A172 (cell line): ENCODE measurements at regions not wholly inside any gene's neighbourhood (a gene's known extent, or its start where the extent isn't known, plus 50 kb on each side); places are given as distances from the start of the nearest gene placed in this dataset.
"Not testable (repeated sequence)": the region's sequence is repeated elsewhere in the genome, so short reads cannot be mapped to it uniquely, and the experiment has no call there.

Experiments used
- DNase-seq: peaks from one replicate; pipeline ENCODE4 v3.0.0-alpha.2; 2015; ENCODE audit warnings: low spot score

DNA sequence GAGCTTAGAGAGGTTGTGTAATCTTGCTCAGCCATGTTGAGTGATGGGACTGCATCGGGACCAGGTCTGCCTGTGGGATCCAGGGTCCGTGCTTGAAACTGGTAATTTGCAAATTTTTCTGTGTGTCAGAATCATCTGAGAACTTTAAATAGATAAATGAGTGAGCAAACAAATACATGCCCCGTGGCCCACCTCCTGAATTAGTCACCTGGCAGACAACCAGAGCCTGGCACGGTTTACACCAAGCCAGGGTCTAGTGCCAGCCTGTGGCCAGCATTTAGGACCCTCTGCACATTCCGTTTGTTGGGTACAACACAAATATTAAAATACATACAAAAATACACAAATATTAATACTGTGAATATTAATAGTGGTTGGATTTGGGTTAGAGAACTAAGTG, 90.6 kb upstream of the STOX2 start:
- no peak for DNase-seq

- no peak for DNase-seq
Observed at GRCh38 chr4:183816077-183816476, 89.0 kb upstream of the STOX2 start.

GRCh38 chr4:183816882-183817509, 88.1 kb upstream of the STOX2 start:
- no peak for DNase-seq

DNA sequence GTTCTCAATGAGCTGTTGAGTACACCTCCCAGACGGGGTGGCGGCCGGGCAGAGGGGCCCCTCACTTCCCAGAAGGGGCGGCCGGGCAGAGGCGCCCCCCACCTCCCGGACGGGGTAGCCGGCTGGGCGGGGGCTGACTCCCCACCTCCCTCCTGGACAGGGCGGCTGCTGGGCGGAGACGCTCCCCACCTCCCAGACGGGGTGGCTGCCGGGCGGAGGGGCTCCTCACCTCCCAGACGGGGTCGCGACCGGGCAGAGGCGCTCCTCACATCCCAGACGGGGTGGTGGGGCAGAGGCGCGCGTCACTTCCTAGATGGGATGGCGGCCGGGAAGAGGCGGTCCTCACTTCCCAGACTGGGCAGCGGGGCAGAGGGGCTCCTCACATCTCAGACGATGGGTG, 86.5 kb upstream of the STOX2 start:
- DNase-seq, result not testable (repeated sequence)

DNA sequence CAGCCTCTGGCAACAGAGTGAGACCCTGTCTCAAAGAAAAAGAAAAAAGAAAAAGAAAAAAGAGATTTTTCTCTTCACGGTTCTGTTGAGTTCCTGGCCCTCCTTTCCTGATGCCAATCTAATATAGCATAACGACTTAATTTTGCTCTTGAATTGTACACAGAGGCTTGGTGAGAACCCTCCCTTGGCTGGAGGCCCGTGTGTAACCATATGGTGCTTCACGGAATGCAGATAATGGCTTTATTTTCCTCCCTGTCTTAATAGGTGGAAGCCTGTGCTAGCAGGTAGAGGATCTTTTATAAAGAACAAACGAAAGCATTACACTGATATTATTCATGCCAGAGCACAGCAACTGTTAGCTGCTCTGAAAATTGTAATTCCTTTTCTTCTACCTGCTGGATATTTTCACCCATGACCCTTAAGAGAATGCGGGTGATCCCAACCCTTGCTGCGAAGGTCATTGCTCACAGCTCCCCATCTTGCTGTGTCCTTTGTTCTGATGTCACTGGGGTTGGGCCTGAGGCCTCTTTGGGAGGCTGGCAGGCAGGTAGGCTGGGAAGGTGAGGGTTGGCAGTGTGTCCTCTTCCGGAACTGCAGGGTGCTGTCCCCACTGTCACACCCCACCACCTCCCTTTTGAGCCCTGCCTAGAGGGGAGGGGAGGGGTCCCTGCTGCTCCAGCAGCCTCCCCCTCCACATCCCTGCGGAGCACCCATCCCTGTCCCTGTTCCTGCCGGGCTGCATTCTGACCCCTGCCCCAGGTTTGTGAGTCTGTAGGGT, 83.8 kb upstream of the STOX2 start:
- DNase-seq, result no peak

DNA sequence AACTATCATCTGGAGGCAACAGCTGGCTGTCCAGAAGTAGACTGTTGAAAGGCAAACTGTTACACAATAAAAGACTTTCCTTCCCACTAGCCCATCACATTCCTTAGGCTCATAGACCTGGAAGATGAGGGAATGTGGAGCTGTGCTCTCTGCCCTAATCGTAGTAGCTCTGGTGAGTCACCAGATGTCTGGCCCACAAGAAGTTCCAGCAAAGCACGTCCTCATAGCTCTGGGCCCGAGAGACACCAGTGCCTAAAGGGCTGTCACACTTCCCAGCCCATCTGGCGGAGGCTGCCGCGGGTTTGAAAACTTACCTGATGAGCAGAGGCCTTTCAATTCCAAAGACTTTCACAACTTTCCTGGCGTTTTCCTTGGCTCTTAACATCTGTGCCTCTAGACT, 81.7 kb upstream of the STOX2 start:
- DNase-seq, result peak; percentile 55

GRCh38 chr4:183825346-183825745, 79.8 kb upstream of the STOX2 start:
- no peak for DNase-seq

GRCh38 chr4:183826461-183826860, 78.6 kb upstream of the STOX2 start:
- DNase-seq, result no peak

DNA sequence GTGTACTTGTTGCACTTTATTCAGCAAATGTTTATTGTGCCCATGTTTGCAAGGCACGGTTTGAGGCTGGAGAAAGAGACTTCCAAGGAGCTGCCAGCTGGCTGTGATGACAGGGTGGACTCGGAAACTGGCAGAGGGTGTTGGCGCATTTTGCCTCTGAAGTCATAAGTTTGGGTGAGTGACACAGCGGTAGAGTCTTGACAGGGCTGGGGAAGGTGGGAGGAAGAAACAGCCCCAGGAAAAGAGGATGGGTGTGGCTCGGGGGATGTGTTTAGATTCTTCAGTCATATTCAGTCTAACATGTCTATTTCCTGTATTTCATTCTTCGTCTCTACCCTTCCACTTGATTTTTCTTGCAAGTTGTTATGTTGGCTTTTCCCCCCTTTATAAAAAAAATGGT, 77.0 kb upstream of the STOX2 start:
- DNase-seq, result no peak

- no peak for DNase-seq
Observed at GRCh38 chr4:183828839-183829238, 76.3 kb upstream of the STOX2 start.

- no peak for DNase-seq
Observed at GRCh38 chr4:183830438-183830985, 74.6 kb upstream of the STOX2 start.

GRCh38 chr4:183831026-183831446, 74.1 kb upstream of the STOX2 start:
- DNase-seq, result no peak

GRCh38 chr4:183831683-183832082, 73.4 kb upstream of the STOX2 start:
- no peak for DNase-seq

GRCh38 chr4:183832776-183833450, 72.2 kb upstream of the STOX2 start:
- no peak for DNase-seq

GRCh38 chr4:183834252-183834651, 70.9 kb upstream of the STOX2 start:
- no peak for DNase-seq

DNA sequence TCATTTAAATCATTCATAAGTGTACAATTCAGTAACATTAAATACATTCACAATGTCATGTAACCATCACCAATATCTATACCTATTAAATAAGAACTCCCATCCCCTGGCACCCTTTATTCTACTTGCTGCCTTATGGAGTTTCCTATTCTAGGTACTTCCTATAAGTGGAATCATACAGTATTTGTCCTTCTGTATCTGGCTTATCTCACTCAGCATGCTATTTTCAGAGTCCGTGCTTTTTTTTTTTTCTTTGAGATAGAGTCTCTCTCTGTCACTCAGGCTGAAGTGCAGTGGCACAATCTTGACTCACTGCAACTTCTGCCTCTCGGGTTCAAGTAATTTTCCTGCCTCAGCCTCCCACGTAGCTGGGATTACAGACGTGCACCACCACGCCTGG, 67.9 kb upstream of the STOX2 start:
- DNase-seq, result no peak

- peak; percentile 23 for DNase-seq
Observed at GRCh38 chr4:183838987-183839712, 66.0 kb upstream of the STOX2 start.

- peak; percentile 67 for DNase-seq
Observed at GRCh38 chr4:183840311-183840710, 64.8 kb upstream of the STOX2 start.

GRCh38 chr4:183841001-183841400, 64.1 kb upstream of the STOX2 start:
- no peak for DNase-seq

DNA sequence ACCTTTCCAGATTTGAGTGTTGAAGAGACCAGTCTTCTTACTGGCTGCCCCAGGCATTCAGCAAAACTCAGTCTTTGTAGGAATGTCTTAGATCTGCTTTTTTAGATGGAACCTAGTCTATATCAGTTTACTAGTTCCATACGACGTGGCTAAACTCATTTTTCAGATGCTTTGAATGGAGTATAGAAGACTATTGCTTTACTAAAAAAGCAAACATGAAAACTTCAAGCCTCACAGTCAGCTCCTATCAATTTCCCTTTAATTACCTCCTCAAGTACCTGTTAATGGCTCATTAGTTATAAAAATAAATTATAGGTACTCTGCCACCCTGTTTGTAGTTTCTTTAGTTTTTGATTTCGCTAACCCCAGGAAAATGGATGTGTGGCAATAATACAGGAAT, 63.0 kb upstream of the STOX2 start:
- no peak for DNase-seq

DNA sequence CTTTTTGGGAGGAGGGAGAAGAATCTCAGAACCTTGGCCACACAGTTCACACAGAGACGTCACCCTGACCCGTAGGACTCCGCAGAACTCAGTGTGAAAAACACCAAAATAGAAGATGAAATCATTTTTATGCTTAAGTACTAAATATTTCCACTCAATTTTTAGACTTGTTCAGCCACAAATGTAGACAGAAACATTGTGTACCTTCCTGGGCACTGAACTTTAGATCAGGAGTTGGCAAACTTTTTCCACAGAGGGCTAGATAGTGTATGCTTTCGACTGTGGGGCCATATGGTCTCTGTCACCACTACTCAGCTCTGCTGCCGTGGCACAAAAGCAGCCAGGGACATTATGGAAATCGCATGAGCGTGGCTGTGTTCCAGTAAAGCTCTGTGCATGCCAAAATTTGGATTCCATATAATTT, 61.8 kb upstream of the STOX2 start:
- no peak for DNase-seq

GRCh38 chr4:183846951-183847350, 58.2 kb upstream of the STOX2 start:
- DNase-seq, result no peak
